A549 (cell line): ENCODE measurements at regions not wholly inside any gene's neighbourhood (a gene's known extent, or its start where the extent isn't known, plus 50 kb on each side); places are given as distances from the start of the nearest gene placed in this dataset.

Experiments
- ATAC-seq, 2 experiments: fragments of 200-7000 bp in 1 of 2; fragments of >200 bp in 1 of 2; cut with Nextera tagmentation in 1 of 2; cut with Tn5 transposase in 1 of 2; 3 replicates each; pipeline versions ENCODE4 v1.8.0 to v1.9.1; 2018 to 2020; ENCODE audit warnings: mild to moderate bottlenecking in 1 of 2, moderate library complexity in 1 of 2
- CTCF ChIA-PET: fragments of 300-600 bp; sonication (Branson Sonifier 250); formaldehyde crosslinking; extraction: SDS; loops from one replicate; lab custom pipeline; 2021; ENCODE audit warnings: antibody characterized with exemption, inconsistent platforms; lab: Yijun Ruan, JAX
- POLR2A ChIA-PET: fragments of 350-600 bp; formaldehyde crosslinking; extraction: SDS; loops from one replicate; lab custom pipeline; 2021; ENCODE audit warnings: antibody characterized with exemption, inconsistent platforms; lab: Yijun Ruan, JAX
- DNase-seq, 2 experiments: peaks; one replicate each; pipeline versions ENCODE4 v3.0.0 to v3.0.0-alpha.2; 2011 to 2016; ENCODE audit warnings: low read depth in 1 of 2, low spot score in 1 of 2
- FAIRE-seq: peaks from 2 replicates; lab custom pipeline; 2011; peaks lifted over from hg19 to GRCh38; lab: Jason Lieb, UNC
- H3K27ac ChIP-seq, 2 experiments: fragments of >200 bp; sonication (Bioruptor Twin); formaldehyde crosslinking; 3 replicates each; pipeline ENCODE4 v1.5.1; 2016 to 2017
- H3K4me1 ChIP-seq: fragments of >200 bp; sonication (Bioruptor Twin); formaldehyde crosslinking; 3 replicates; pipeline ENCODE4 v1.6.1; 2016
- H3K4me2 ChIP-seq: fragments of >200 bp; sonication (Bioruptor Twin); formaldehyde crosslinking; 3 replicates; pipeline ENCODE4 v1.6.1; 2016
- H3K4me3 ChIP-seq: fragments of >200 bp; sonication (Bioruptor Twin); formaldehyde crosslinking; 3 replicates; pipeline ENCODE4 v1.5.1; 2016
- H3K9me3 ChIP-seq: fragments of >200 bp; sonication (Bioruptor Twin); formaldehyde crosslinking; 3 replicates; pipeline ENCODE4 v1.6.1; 2016
- CBX8 ChIP-seq: fragments of 200-600 bp; sonication (generic); IDR thresholded peaks from 2 replicates; pipeline ENCODE4 v1.6.1; 2016
- CEBPB ChIP-seq, 2 experiments: fragments of >200 bp in 1 of 2; sonication (Bioruptor Twin) in 1 of 2; formaldehyde crosslinking in 1 of 2; IDR thresholded peaks; 2 replicates each; pipeline ENCODE4 v1.6.1; 2012 to 2016
- CHD2 ChIP-seq: fragments of 150-350 bp; IDR thresholded peaks from 2 replicates; pipeline ENCODE4 v1.6.1; 2014; ENCODE audit warnings: low read length; ENCODE audit not compliant: partially characterized antibody
- EHMT2 ChIP-seq: fragments of 200-600 bp; sonication (generic); IDR thresholded peaks from 2 replicates; pipeline ENCODE4 v1.6.1; 2016; ENCODE audit warnings: antibody characterized with exemption, low read depth, mild to moderate bottlenecking, moderate library complexity
- ELK1 ChIP-seq: fragments of 150-350 bp; IDR thresholded peaks from 2 replicates; pipeline ENCODE4 v1.6.1; 2014; ENCODE audit warnings: low read depth, mild to moderate bottlenecking, low read length
- FOSB ChIP-seq: fragments of 250-450 bp; sonication (Bioruptor Pico); IDR thresholded peaks from 2 replicates; pipeline ENCODE4 v1.5.0; 2020; ENCODE audit warnings: mild to moderate bottlenecking, moderate library complexity
- FOSL2 ChIP-seq, 2 experiments: fragments of 450-650 bp in 1 of 2; fragments of >200 bp in 1 of 2; sonication (Bioruptor Twin) in 1 of 2; formaldehyde crosslinking; IDR thresholded peaks; 2 replicates each; pipeline versions ENCODE4 v1.5.0 to v1.6.1; 2016 to 2020; ENCODE audit warnings: mild to moderate bottlenecking in 1 of 2, moderate library complexity in 1 of 2
- GATA3 ChIP-seq: IDR thresholded peaks from 2 replicates; pipeline ENCODE4 v1.6.1; 2012; ENCODE audit warnings: borderline replicate concordance
- HMGXB4 ChIP-seq: fragments of 250-450 bp; sonication (Bioruptor Pico); IDR thresholded peaks from 2 replicates; pipeline ENCODE4 v1.5.0; 2021; ENCODE audit warnings: mild to moderate bottlenecking, moderate library complexity, borderline replicate concordance
- KDM5A ChIP-seq: fragments of 200-600 bp; sonication (generic); IDR thresholded peaks from 2 replicates; pipeline ENCODE4 v1.6.1; 2016; ENCODE audit warnings: antibody characterized with exemption, mild to moderate bottlenecking
- MYC ChIP-seq: IDR thresholded peaks from 2 replicates; pipeline ENCODE4 v1.6.1; 2012; ENCODE audit warnings: mild to moderate bottlenecking, inconsistent platforms, low read length, improper control_type of control experiment, borderline replicate concordance
- NPAS2 ChIP-seq: fragments of 250-450 bp; sonication (Bioruptor Pico); IDR thresholded peaks from 2 replicates; pipeline ENCODE4 v1.8.0; 2022; ENCODE audit warnings: mild to moderate bottlenecking, moderate library complexity, borderline replicate concordance
- POLR2A ChIP-seq: IDR thresholded peaks from 2 replicates; pipeline ENCODE4 v1.6.1; 2012; ENCODE audit warnings: mild to moderate bottlenecking, low read length
- POLR2AphosphoS2 ChIP-seq: conservative IDR thresholded peaks from 2 replicates; pipeline ENCODE4 v1.6.1; 2012; ENCODE audit warnings: low read length, improper control_type of control experiment, inconsistent platforms
- REST ChIP-seq: fragments of 200-600 bp; sonication (generic); IDR thresholded peaks from 2 replicates; pipeline ENCODE4 v1.6.1; 2016; ENCODE audit warnings: antibody characterized with exemption, mild to moderate bottlenecking, moderate library complexity
- ZC3H11A ChIP-seq: fragments of 450-650 bp; IDR thresholded peaks from 2 replicates; pipeline ENCODE4 v1.6.1; 2014; ENCODE audit warnings: antibody characterized with exemption, mild to moderate bottlenecking
- ZFP36 ChIP-seq: fragments of 450-650 bp; IDR thresholded peaks from 2 replicates; pipeline ENCODE4 v1.6.1; 2014; ENCODE audit warnings: borderline replicate concordance; ENCODE audit not compliant: partially characterized antibody
- ZNF302 ChIP-seq: fragments of 250-450 bp; sonication (Bioruptor Pico); IDR thresholded peaks from 2 replicates; pipeline ENCODE4 v1.9.0; 2021; ENCODE audit warnings: inconsistent platforms, mild to moderate bottlenecking, moderate library complexity
- WGBS: methylation state at CpG from one replicate; pipeline ENCODE4 v1.1.6; 2017; ENCODE audit errors: missing lambda C conversion rate; 5-methylcytosine and 5-hydroxymethylcytosine counted together

- Histone ChIP-seq H3K9me3 (no peaks in the 10 kb centered on the region), H3K4me3 (no peak overlapping the region), H3K4me2 (no peak overlapping the region), H3K27ac (no peak overlapping the region), H3K4me1 (no peaks in the 10 kb centered on the region)
- CTCF ChIA-PET, result no interaction called here
- no peak for DNase-seq
- WGBS, result 44% methylated on average over 2 of the region's 2 CpGs
- no peak for ATAC-seq
- no peak for FAIRE-seq
- POLR2A ChIA-PET, result no interaction called here
- TF ChIP-seq ZNF302 (CRISPR knock-in tag), result no peak
- TF ChIP-seq CHD2, result no peak
- no peak for TF ChIP-seq REST
These were observed 136.1 kb upstream of the POGK start for GRCh38 chr1:166703141-166703540.

- FAIRE-seq, result no peak
- CTCF ChIA-PET, result no interaction called here
- Histone ChIP-seq H3K4me2 (no peak overlapping the region), H3K4me1 (no peaks in the 10 kb centered on the region)
- TF ChIP-seq HMGXB4 (CRISPR knock-in tag), result no peak
- no peak for TF ChIP-seq FOSB (CRISPR knock-in tag)
- TF ChIP-seq ZNF302 (CRISPR knock-in tag), result no peak
- no peak for TF ChIP-seq ZFP36
- no peak for TF ChIP-seq ELK1
- TF ChIP-seq MYC, result no peak
- no peak for TF ChIP-seq NPAS2 (CRISPR knock-in tag)
- TF ChIP-seq KDM5A, result no peak
- no peak for TF ChIP-seq POLR2AphosphoS2
- no peak for TF ChIP-seq FOSL2 (IDR thresholded peaks at IDR 0.05)
- TF ChIP-seq FOSL2 (CRISPR knock-in tag; IDR thresholded peaks at IDR 0.05), result no peak
- no peak for TF ChIP-seq GATA3
- TF ChIP-seq CEBPB (IDR thresholded peaks at IDR 0.05), result no peak
- no peak for TF ChIP-seq CBX8
- TF ChIP-seq ZC3H11A, result no peak
- TF ChIP-seq CHD2, result no peak
- no peak for TF ChIP-seq EHMT2
- no peak for TF ChIP-seq POLR2A
- TF ChIP-seq, all 56 proteins: peak for 0
- ATAC-seq (no peak), DNase-seq (no peak)
- H3K4me3 ChIP-seq, result no peak overlapping the region
- POLR2A ChIA-PET, result no interaction called here
- no peaks in the 10 kb centered on the region for H3K9me3 ChIP-seq
- no peak overlapping the region for H3K27ac ChIP-seq
- WGBS, result 10% methylated on average over 4 of the region's 4 CpGs
These were observed 135.4 kb upstream of the POGK start for GRCh38 chr1:166703726-166704462.
